ENCODE measurements at regions not wholly inside any gene's neighbourhood (a gene's known extent, or its start where the extent isn't known, plus 50 kb on each side); places are given as distances from the start of the nearest gene placed in this dataset.

- TF ChIP-seq, protein P1, sequence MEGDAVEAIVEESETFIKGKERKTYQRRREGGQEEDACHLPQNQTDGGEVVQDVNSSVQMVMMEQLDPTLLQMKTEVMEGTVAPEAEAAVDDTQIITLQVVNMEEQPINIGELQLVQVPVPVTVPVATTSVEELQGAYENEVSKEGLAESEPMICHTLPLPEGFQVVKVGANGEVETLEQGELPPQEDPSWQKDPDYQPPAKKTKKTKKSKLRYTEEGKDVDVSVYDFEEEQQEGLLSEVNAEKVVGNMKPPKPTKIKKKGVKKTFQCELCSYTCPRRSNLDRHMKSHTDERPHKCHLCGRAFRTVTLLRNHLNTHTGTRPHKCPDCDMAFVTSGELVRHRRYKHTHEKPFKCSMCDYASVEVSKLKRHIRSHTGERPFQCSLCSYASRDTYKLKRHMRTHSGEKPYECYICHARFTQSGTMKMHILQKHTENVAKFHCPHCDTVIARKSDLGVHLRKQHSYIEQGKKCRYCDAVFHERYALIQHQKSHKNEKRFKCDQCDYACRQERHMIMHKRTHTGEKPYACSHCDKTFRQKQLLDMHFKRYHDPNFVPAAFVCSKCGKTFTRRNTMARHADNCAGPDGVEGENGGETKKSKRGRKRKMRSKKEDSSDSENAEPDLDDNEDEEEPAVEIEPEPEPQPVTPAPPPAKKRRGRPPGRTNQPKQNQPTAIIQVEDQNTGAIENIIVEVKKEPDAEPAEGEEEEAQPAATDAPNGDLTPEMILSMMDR (IDR thresholded peaks at IDR 0.05; ENCODE audit: low read depth, low read length), result no peak
- no peak for DNase-seq (ENCODE audit: low read depth, low spot score)
- in situ Hi-C loops (cut with HindIII; ENCODE audit: low sequenced_read_pairs), result no loop called here
- H3K4me3 ChIP-seq (ENCODE audit: low read depth, low read length), result no peak overlapping the region
Measured at GRCh38 chr11:95337972-95338429, 107.0 kb upstream of the SESN3 start.

- TF ChIP-seq, protein P1 (IDR thresholded peaks at IDR 0.05; ENCODE audit: low read depth, low read length), result no peak
- DNase-seq (ENCODE audit: low read depth, low spot score), result peak; percentile 73
- in situ Hi-C loops (cut with HindIII; ENCODE audit: low sequenced_read_pairs), result no loop called here
- no peak overlapping the region for H3K4me3 ChIP-seq (ENCODE audit: low read depth, low read length)
Measured at GRCh38 chr11:95337175-95337957, 106.4 kb upstream of the SESN3 start.

DNA sequence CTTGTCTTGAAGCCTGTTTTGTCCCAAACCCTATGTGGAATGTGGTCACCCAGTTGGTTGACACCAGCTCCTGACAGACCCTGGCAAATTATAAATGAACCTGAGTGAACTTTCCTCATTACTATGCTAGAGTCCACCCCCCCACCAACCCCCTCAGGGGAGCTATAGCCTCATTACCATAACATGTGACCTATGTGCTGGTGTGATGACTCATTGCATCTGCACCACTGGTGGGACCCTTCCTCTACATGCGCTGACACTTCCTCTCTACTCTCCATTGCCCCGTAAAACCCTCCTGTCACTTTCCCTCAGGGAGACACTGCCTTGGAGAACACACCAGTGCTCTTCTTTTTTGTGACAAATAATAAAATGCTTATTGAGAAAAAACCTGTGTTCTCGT is 105.0 kb upstream of the SESN3 start:
- no peak overlapping the region for H3K4me3 ChIP-seq (ENCODE audit: low read depth, low read length)
- TF ChIP-seq, protein P1 (IDR thresholded peaks at IDR 0.05; ENCODE audit: low read depth, low read length), result no peak
- in situ Hi-C loops (cut with HindIII; ENCODE audit: low sequenced_read_pairs), result no loop called here
- no peak for DNase-seq (ENCODE audit: low read depth, low spot score)

DNA sequence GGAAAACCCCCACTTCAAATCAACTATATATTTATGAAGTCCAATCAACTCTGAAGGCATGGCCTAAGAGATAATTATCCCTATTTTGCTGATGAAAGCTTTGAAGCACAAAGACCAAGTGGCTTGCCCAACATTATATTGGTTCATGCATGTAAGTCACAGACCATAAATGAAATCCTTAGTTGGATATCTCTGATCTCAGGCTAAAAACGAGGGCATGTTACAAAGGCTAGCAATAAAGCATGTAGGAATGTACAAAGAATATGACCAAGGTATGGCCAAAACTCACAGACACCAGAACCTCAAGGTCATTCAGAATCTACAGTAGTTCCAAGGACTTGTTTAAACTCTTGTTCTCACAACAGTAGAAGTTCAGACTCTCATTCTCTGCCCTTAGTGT is 100.2 kb upstream of the SESN3 start:
- TF ChIP-seq, protein P1 (IDR thresholded peaks at IDR 0.05; ENCODE audit: low read depth, low read length), result no peak
- DNase-seq (ENCODE audit: low read depth, low spot score), result no peak
- in situ Hi-C loops (cut with HindIII; ENCODE audit: low sequenced_read_pairs), result no loop called here
- no peak overlapping the region for H3K4me3 ChIP-seq (ENCODE audit: low read depth, low read length)

DNA sequence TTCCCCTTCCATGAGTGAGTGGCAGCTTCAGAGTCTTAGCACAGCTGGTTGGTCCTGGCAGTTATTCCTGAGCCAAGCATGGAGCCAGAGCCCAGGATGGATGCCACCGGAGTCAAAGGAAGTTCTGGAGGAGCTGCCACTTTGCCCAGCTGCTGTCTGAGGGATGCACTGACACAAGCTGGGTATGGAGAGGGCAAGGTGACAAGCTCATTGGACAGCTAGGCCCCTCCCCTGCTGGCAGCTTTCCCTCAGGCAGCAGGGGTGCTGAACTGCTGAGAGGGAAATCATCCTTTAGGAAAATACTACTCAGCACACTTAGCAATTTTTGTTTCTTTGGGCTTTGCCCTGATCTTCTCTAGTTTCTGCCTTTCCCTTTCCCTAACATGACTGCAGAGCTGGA is 99.3 kb upstream of the SESN3 start:
- no peak overlapping the region for H3K4me3 ChIP-seq (ENCODE audit: low read depth, low read length)
- in situ Hi-C loops (cut with HindIII; ENCODE audit: low sequenced_read_pairs), result no loop called here
- TF ChIP-seq, protein P1 (IDR thresholded peaks at IDR 0.05; ENCODE audit: low read depth, low read length), result no peak
- peak; percentile 36 for DNase-seq (ENCODE audit: low read depth, low spot score)

DNA sequence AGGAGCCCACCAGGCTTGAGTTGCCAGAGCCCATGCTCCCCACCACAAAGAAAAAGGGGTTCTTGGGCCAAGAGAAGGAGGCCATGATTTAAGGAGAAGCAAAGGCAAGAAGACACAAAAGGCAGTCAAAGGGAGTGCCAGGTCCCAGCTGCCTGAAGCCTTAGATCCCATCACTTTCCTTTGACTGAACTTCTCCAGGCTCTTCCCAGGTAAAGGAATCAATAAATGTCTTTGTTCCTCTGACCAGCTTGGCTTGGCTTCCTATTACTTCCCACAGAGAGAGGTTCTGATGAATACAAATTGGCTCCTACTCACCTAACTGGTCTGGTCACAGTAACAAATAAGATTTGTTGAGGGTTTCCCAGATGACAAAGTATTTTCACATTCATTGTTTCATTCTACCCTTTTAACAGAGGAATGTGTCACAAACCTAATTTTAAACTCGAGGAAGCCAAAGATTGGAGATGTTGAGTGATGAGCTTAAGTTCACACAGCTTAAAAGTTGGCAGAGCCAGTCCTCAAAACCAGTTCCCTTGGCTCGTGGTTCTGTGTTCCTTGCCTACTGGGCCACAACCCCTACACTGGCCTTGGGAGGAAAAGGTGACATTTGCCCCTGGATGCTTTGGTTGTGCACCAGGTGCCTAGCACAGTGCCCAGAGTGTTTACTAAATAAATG is 96.4 kb upstream of the SESN3 start:
- DNase-seq (ENCODE audit: low read depth, low spot score), result no peak
- no peak overlapping the region for H3K4me3 ChIP-seq (ENCODE audit: low read depth, low read length)
- in situ Hi-C loops (cut with HindIII; ENCODE audit: low sequenced_read_pairs), result no loop called here
- TF ChIP-seq, protein P1 (IDR thresholded peaks at IDR 0.05; ENCODE audit: low read depth, low read length), result no peak
